ENCODE measurements at regions not wholly inside any gene's neighbourhood (a gene's known extent, or its start where the extent isn't known, plus 50 kb on each side); places are given as distances from the start of the nearest gene placed in this dataset.
"Not testable (repeated sequence)": the region's sequence is repeated elsewhere in the genome, so short reads cannot be mapped to it uniquely, and the experiment has no call there.

GRCh38 chr12:83660727-83661358, 974.1 kb downstream of the TMTC2 start:
- ATAC-seq, result no peak
- no peak for DNase-seq (ENCODE audit: low spot score)

GRCh38 chr12:83659321-83659720, 972.6 kb downstream of the TMTC2 start:
- ATAC-seq (no peak), DNase-seq (ENCODE audit: low spot score) (no peak)

GRCh38 chr12:83656004-83656403, 969.3 kb downstream of the TMTC2 start:
- no peak for ATAC-seq
- DNase-seq (ENCODE audit: low spot score), result no peak

GRCh38 chr12:83642205-83642604, 955.5 kb downstream of the TMTC2 start:
- no peak for ATAC-seq
- no peak for DNase-seq (ENCODE audit: low spot score)

DNA sequence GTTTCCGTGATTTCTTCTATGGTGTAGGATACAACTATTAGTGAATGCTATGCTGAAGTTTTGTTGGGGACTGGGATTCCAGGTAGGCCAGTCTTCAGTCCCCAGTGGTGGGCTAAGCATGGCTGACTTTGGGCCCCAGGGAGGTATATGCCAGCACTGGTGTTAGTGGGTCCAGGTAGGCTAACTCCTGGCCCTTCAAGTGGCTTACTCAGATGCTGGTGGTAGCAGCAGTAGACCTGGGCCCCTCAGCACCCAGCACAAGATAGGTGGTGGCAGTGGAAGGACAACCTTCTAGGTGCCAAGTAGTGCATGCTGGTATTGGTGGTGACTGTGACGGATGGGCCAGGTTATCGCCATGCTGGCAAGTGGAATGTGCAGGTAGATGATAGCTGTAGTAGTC, 955.1 kb downstream of the TMTC2 start:
- no peak for DNase-seq (ENCODE audit: low spot score)
- no peak for ATAC-seq

DNA sequence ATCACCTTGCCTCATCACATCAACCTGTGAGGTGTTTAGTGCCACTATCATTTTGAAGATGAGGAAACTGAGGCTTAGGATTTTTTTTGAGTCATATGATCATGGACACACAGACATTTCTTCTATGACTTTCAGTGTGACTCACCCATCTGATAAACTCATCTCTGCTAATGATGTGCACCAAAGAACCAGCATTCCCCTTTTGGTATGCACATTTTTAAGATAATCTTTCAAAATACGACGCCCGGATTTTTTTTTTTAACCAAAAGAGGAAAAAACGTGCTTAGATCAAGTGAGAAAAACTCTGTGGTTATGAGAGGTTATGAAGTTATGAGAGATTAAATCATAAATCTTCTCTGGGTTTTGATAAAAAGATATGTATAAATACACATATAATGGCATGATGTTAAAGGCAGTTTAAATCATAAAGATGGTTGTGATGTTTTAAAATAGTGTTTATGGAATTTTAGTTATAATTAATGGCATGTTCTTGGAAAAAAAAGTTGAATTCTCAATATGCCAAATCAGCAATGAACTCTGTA, 948.1 kb downstream of the TMTC2 start:
- no peak for DNase-seq (ENCODE audit: low spot score)
- ATAC-seq, result no peak

DNA sequence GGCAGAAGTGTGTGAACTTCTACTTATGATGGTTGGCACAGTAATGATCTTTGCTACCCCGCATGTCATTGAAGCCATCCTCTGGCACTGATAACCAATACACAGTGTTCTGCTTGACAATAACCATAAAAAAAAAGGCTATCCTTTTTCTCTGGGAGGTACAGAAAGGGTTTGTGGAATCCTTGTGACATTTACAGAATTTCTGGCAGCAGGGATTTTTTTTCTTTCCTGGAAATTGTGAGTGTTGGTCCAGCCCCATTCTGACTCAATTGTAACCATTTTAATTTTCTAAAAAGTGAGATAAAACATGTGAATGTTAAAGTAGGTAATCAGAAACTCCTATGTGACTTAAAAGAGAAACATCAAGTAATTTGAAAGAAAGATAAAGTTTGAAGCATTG, 943.8 kb downstream of the TMTC2 start:
- no peak for DNase-seq (ENCODE audit: low spot score)
- ATAC-seq, result no peak

GRCh38 chr12:83629931-83630330, 943.2 kb downstream of the TMTC2 start:
- no peak for DNase-seq (ENCODE audit: low spot score)
- no peak for ATAC-seq

DNA sequence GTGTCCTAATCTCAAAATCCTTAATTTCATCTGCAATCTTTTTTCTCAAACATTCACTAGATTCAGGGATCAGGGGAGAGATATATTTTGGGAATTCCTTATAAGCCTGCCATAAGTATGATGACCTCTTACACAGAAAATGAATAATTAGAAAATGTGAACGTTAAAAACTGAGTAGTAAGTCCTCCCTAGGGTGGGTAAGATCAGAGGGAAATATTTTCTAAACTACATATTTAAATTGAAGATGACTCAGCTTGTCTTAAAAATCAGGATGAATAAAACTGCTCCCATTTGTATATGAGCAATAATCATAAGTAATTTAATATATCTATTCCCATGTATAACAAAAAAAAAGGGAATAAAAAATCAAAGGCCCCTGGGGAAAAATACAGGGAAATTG, 935.5 kb downstream of the TMTC2 start:
- no peak for ATAC-seq
- no peak for DNase-seq (ENCODE audit: low spot score)

DNA sequence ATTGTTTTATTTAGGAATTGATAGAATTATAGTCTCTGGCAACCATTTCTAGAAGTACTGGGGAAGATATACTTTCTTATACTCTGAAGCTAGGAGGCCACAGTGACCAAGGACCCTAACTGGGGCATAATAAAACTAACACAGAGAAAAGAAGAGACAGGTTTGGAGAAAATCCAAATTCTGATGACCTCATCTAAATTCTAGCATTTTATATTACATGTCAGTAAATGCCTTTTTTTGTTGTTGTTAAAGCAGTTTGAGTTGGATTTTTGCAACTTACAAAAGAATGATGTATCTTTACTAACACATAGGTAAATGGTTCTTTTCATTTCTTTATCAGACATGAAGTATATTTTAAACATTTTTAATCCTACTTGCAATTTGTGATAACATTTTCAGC, 933.3 kb downstream of the TMTC2 start:
- ATAC-seq (no peak), DNase-seq (ENCODE audit: low spot score) (no peak)

- no peak for ATAC-seq
- DNase-seq (ENCODE audit: low spot score), result no peak
Measured at GRCh38 chr12:83615152-83615551, 928.4 kb downstream of the TMTC2 start.

GRCh38 chr12:83613586-83614110, 926.9 kb downstream of the TMTC2 start:
- DNase-seq (ENCODE audit: low spot score) (no peak), ATAC-seq (no peak)

GRCh38 chr12:83603106-83603505, 916.4 kb downstream of the TMTC2 start:
- DNase-seq (ENCODE audit: low spot score), result no peak

DNA sequence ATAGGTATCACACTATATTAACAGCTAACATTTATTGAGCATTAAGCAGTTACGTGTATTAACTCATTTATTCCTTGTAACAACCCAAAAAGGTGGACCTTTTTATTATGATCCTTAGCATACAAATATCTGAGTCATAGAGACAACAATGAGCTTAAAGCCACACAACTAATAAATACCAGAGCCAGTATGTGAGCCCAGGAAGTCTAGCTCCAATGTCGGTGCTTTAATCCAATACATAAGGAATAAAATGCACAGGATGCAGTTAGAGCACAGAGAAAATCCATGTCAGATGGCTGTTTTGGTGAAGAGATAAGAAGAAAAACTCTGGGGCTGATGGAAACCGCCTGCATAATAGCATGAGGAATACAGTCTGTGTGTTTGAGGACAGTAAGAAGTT, 888.6 kb downstream of the TMTC2 start:
- no peak for ATAC-seq
- no peak for DNase-seq (ENCODE audit: low spot score)

More at GRCh38 chr12:83603106-83603505, 916.4 kb downstream of the TMTC2 start:
- no peak for ATAC-seq

GRCh38 chr12:83574142-83574541, 887.4 kb downstream of the TMTC2 start:
- ATAC-seq, result no peak

GRCh38 chr12:83573671-83574070, 887.0 kb downstream of the TMTC2 start:
- ATAC-seq, result no peak
- DNase-seq (ENCODE audit: low spot score), result no peak

More at GRCh38 chr12:83574142-83574541, 887.4 kb downstream of the TMTC2 start:
- no peak for DNase-seq (ENCODE audit: low spot score)

GRCh38 chr12:83559650-83560049, 872.9 kb downstream of the TMTC2 start:
- ATAC-seq, result no peak
- no peak for DNase-seq (ENCODE audit: low spot score)

- ATAC-seq; DNase-seq (ENCODE audit: low spot score): not testable (repeated sequence)
Measured at GRCh38 chr12:83556040-83556439, 869.3 kb downstream of the TMTC2 start.

- DNase-seq (ENCODE audit: low spot score) (no peak), ATAC-seq (no peak)
Measured at GRCh38 chr12:83541446-83541845, 854.7 kb downstream of the TMTC2 start.

- ATAC-seq (no peak), DNase-seq (ENCODE audit: low spot score) (no peak)
Measured at GRCh38 chr12:83538361-83538965, 851.8 kb downstream of the TMTC2 start.

DNA sequence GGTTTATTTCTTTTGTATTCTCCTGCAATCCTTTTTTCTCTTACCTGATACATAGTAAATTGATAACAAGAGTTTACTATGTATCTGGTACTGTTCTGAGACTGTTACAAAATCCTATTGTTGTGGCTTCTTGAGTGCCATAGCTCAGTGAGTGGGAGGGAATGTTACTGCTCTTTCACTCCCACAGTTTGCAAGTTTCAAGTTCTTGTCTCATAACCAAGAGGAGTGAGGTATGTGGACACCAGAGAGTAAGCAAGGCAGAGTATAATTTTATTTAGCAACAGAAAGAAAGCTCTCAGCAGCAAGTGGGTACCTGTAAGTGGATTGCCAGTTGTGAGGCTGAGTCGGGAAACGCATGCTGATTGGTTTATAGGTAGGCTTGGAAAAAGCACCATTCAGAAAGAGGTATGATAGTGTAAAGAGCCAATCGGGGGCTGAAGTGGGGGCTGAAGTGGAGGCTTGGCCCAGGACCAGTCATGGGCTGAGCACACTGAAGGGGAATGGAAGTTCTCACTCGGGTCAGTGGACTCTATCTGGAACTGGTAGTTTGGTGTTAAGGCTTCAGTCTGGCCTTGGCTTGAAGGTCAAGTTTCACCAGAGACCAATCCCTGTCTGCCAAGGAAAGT, 850.8 kb downstream of the TMTC2 start:
- DNase-seq (ENCODE audit: low spot score) (no peak), ATAC-seq (no peak)

GRCh38 chr12:83536496-83536895, 849.8 kb downstream of the TMTC2 start:
- DNase-seq (ENCODE audit: low spot score), result no peak
- no peak for ATAC-seq
